K562 (cell line): ENCODE measurements at regions not wholly inside any gene's neighbourhood (a gene's known extent, or its start where the extent isn't known, plus 50 kb on each side); places are given as distances from the start of the nearest gene placed in this dataset.

ENCODE experiments used
- ATAC-seq: fragments of 200-7000 bp; cut with Tn5 transposase; 3 replicates; pipeline ENCODE4 v1.9.1; 2020; ENCODE audit warnings: moderate library complexity
- BruUV-seq: library from RNA; stranded (reverse); fragments of 400-500 nt; replicated peaks from 2 replicates; lab custom pipeline; 2021; lab: Mats Ljungman, UMichigan
- CTCF ChIA-PET: fragments of 300-600 bp; formaldehyde crosslinking; extraction: SDS; loops from one replicate; lab custom pipeline; 2021; ENCODE audit warnings: low intra/inter-chr PET ratio; lab: Yijun Ruan, JAX
- POLR2A ChIA-PET: fragments of 300-600, 350-650 bp; sonication (Branson Sonifier 250); formaldehyde crosslinking; extraction: SDS; loops from one replicate; lab custom pipeline; 2021; ENCODE audit warnings: antibody characterized with exemption, inconsistent platforms; lab: Yijun Ruan, JAX
- DNase-seq, 4 experiments: peaks; one replicate each; pipeline versions ENCODE4 v3.0.0 to v3.0.0-alpha.2; 2011 to 2018; ENCODE audit warnings: low spot score in 3 of 4, mixed read lengths in 3 of 4; ENCODE audit errors: extremely low read depth in 1 of 4
- FAIRE-seq: peaks from 2 replicates; lab custom pipeline; 2011; peaks lifted over from hg19 to GRCh38; lab: Jason Lieb, UNC
- H2AFZ ChIP-seq: 2 replicates; pipeline ENCODE4 v1.6.0; 2011; ENCODE audit warnings: low read depth, low read length, control low read depth, inconsistent platforms
- H3K27ac ChIP-seq: fragments of 200-600 bp; 3 replicates; pipeline ENCODE4 v1.8.0; 2011; ENCODE audit warnings: low read depth, mild to moderate bottlenecking, control low read depth, inconsistent platforms, low read length, moderate library complexity, mixed read lengths; ENCODE audit errors: extremely low read depth
- H3K27me3 ChIP-seq, 2 experiments: fragments of 300-600 bp in 1 of 2; 2 replicates in 1 of 2; 3 replicates in 1 of 2; pipeline versions ENCODE4 v1.6.0 to v1.8.0; 2011; ENCODE audit warnings: inconsistent platforms in 2 of 2, low read length in 2 of 2, mild to moderate bottlenecking in 1 of 2, mixed read lengths in 1 of 2, moderate library complexity in 1 of 2; ENCODE audit not compliant: control insufficient read depth in 2 of 2, insufficient read depth in 2 of 2
- H3K36me3 ChIP-seq: fragments of 300-600 bp; 3 replicates; pipeline ENCODE4 v1.8.0; 2011; ENCODE audit warnings: mild to moderate bottlenecking, low read length, inconsistent platforms; ENCODE audit not compliant: control insufficient read depth, insufficient read depth
- H3K4me1 ChIP-seq, 2 experiments: fragments of 200-600 bp in 1 of 2; replicated peaks in 1 of 2; 2 replicates in 1 of 2; 3 replicates in 1 of 2; pipeline versions ENCODE4 v1.5.1 to v1.8.0; 2011; ENCODE audit warnings: inconsistent platforms in 2 of 2, low read length in 2 of 2, mild to moderate bottlenecking in 1 of 2, mixed read lengths in 1 of 2, moderate library complexity in 1 of 2; ENCODE audit not compliant: control insufficient read depth in 2 of 2, insufficient read depth in 2 of 2
- H3K4me2 ChIP-seq: 2 replicates; pipeline ENCODE4 v1.6.1; 2011; ENCODE audit warnings: low read length, control low read depth, inconsistent platforms, mixed read lengths; ENCODE audit not compliant: insufficient read depth
- H3K4me3 ChIP-seq: fragments of 200-600 bp; sonication (generic), shearing (Covaris generic); 2 replicates; pipeline ENCODE4 v1.5.1; 2016; ENCODE audit warnings: control low read depth, inconsistent platforms
- H3K79me2 ChIP-seq: fragments of 200-600 bp; 3 replicates; pipeline ENCODE4 v1.8.0; 2011; ENCODE audit warnings: low read length, inconsistent platforms; ENCODE audit not compliant: control insufficient read depth, insufficient read depth
- H3K9ac ChIP-seq, 2 experiments: 2 replicates each; pipeline versions ENCODE4 v1.6.0 to v1.6.1; 2011; ENCODE audit warnings: low read depth in 2 of 2, low read length in 2 of 2, control low read depth in 1 of 2, inconsistent platforms in 1 of 2, mild to moderate bottlenecking in 1 of 2, mixed read lengths in 1 of 2; ENCODE audit not compliant: insufficient read depth in 1 of 2
- H3K9me1 ChIP-seq: one replicate; pipeline ENCODE4 v1.6.0; 2011; ENCODE audit warnings: inconsistent platforms, mild to moderate bottlenecking, low read length, moderate library complexity; ENCODE audit not compliant: control insufficient read depth, insufficient read depth
- H3K9me3 ChIP-seq: replicated peaks from 2 replicates; pipeline ENCODE4 v1.5.1; 2011; ENCODE audit warnings: low read depth, low read length, inconsistent platforms; ENCODE audit not compliant: control insufficient read depth, insufficient read depth
- H4K20me1 ChIP-seq: replicated peaks from 2 replicates; pipeline ENCODE4 v1.6.1; 2011; ENCODE audit warnings: low read length, inconsistent platforms, mixed read lengths; ENCODE audit not compliant: control insufficient read depth, insufficient read depth
- ARID3A ChIP-seq: IDR thresholded peaks from 2 replicates; pipeline ENCODE4 v1.6.1; 2012; ENCODE audit warnings: low read depth, low read length, improper control_type of control experiment, borderline replicate concordance
- ATF2 ChIP-seq: sonication (generic); formaldehyde crosslinking; IDR thresholded peaks from 2 replicates; pipeline ENCODE4 v1.8.1; 2022; ENCODE audit warnings: missing genetic modification reagents
- CXXC5 ChIP-seq: fragments of 250-450 bp; sonication (Bioruptor Pico); IDR thresholded peaks from 2 replicates; pipeline ENCODE4 v1.8.0; 2022; ENCODE audit warnings: inconsistent platforms, mild to moderate bottlenecking, moderate library complexity
- FOXK1 ChIP-seq: sonication (generic); formaldehyde crosslinking; IDR thresholded peaks from 2 replicates; pipeline ENCODE4 v1.8.0; 2022; ENCODE audit warnings: missing genetic modification reagents, mild to moderate bottlenecking, borderline replicate concordance
- HMG20A ChIP-seq: fragments of 450-650 bp; formaldehyde crosslinking; conservative IDR thresholded peaks from 2 replicates; pipeline ENCODE4 v1.4.0; 2020; ENCODE audit warnings: mild to moderate bottlenecking, mixed read lengths
- HNRNPLL ChIP-seq: fragments of 200-400 bp; formaldehyde crosslinking; IDR thresholded peaks from 2 replicates; pipeline ENCODE4 v1.6.1; 2017; ENCODE audit warnings: low read length, low read depth, mild to moderate bottlenecking; ENCODE audit not compliant: poor library complexity, severe bottlenecking
- MBD1 ChIP-seq: fragments of 250-450 bp; sonication (Bioruptor Pico); IDR thresholded peaks from 2 replicates; pipeline ENCODE4 v1.8.0; 2022; ENCODE audit warnings: inconsistent platforms
- NFATC3 ChIP-seq: fragments of 450-650 bp; IDR thresholded peaks from 2 replicates; pipeline ENCODE4 v1.6.1; 2017; ENCODE audit warnings: mild to moderate bottlenecking
- NFE2L1 ChIP-seq: fragments of 450-650 bp; IDR thresholded peaks from 2 replicates; pipeline ENCODE4 v1.6.1; 2016; ENCODE audit warnings: missing genetic modification characterization, low read depth, mild to moderate bottlenecking, missing compliant biosample characterization, moderate library complexity, borderline replicate concordance
- PCBP2 ChIP-seq: fragments of 200-400 bp; formaldehyde crosslinking; IDR thresholded peaks from 2 replicates; pipeline ENCODE4 v1.6.1; 2018; ENCODE audit warnings: low read length, low read depth, mild to moderate bottlenecking, moderate library complexity; ENCODE audit not compliant: poor library complexity, severe bottlenecking
- SPI1 ChIP-seq: IDR thresholded peaks from 2 replicates; pipeline ENCODE4 v1.6.1; 2011; ENCODE audit warnings: low read depth, low read length, control low read depth, borderline replicate concordance
- SRSF3 ChIP-seq: fragments of 200-400 bp; formaldehyde crosslinking; IDR thresholded peaks from 2 replicates; pipeline ENCODE4 v1.6.1; 2016; ENCODE audit warnings: mild to moderate bottlenecking, low read length, moderate library complexity; ENCODE audit not compliant: insufficient read depth
- TFAM ChIP-seq: fragments of 250-450 bp; sonication (Bioruptor Pico); conservative IDR thresholded peaks from 2 replicates; pipeline ENCODE4 v1.5.0; 2021; ENCODE audit warnings: mild to moderate bottlenecking, moderate library complexity
- XRCC3 ChIP-seq: fragments of 450-650 bp; IDR thresholded peaks from 2 replicates; pipeline ENCODE4 v1.6.1; 2017; ENCODE audit warnings: mild to moderate bottlenecking, moderate library complexity
- ZBTB7A ChIP-seq: IDR thresholded peaks from 2 replicates; pipeline ENCODE4 v1.6.1; 2011; ENCODE audit warnings: low read depth, mild to moderate bottlenecking, low read length, moderate library complexity, borderline replicate concordance; ENCODE audit not compliant: control insufficient read depth
- ZNF23 ChIP-seq: fragments of 250-450 bp; sonication (Bioruptor Pico); IDR thresholded peaks from 2 replicates; pipeline ENCODE4 v1.4.0; 2020; ENCODE audit warnings: mild to moderate bottlenecking
- ZNF280B ChIP-seq: fragments of 250-450 bp; sonication (Bioruptor Pico); IDR thresholded peaks from 2 replicates; pipeline ENCODE4 v1.5.1; 2021; ENCODE audit warnings: mild to moderate bottlenecking
- ZNF354B ChIP-seq: fragments of 250-450 bp; sonication (Bioruptor Pico); IDR thresholded peaks from 2 replicates; pipeline ENCODE4 v1.4.0; 2020
- WGBS: fragments of 100-300 bp; shearing (Covaris generic); methylation state at CpG from one replicate; pipeline ENCODE4 v1.1.6; 2016; ENCODE audit warnings: low coverage, mixed read lengths; ENCODE audit not compliant: insufficient coverage; ENCODE audit errors: missing lambda C conversion rate; 5-methylcytosine and 5-hydroxymethylcytosine counted together
- in situ Hi-C: fragments of 300-500 bp; cut with MboI; formaldehyde crosslinking; loops from 4 replicates; pipeline ENCODE4 v1.15.0; 2018; ENCODE audit warnings: inconsistent platforms, mixed read lengths
- intact Hi-C: fragments of 100-400 bp; cut with micrococcal nuclease; formaldehyde crosslinking; loops from 2 replicates; pipeline ENCODE4 v1.14.2; 2022

- TF ChIP-seq ZBTB7A: no peak
- no peak for TF ChIP-seq ZNF280B
- TF ChIP-seq ARID3A: no peak
- no peak for TF ChIP-seq NFE2L1 (tag)
- TF ChIP-seq HNRNPLL: no peak
- TF ChIP-seq ZNF23: no peak
- TF ChIP-seq ZNF354B (CRISPR knock-in tag): no peak
- no peak for TF ChIP-seq FOXK1 (CRISPR knock-in tag)
- no peak for TF ChIP-seq TFAM (CRISPR knock-in tag)
Observed at GRCh38 chr16:6309271-6309670, 1023.4 kb upstream of the RBFOX1 start (continued).

GRCh38 chr16:6308176-6308575, 1024.5 kb upstream of the RBFOX1 start:
- DNase-seq (no peak), ATAC-seq (no peak), FAIRE-seq (no peak)
- intact Hi-C loops: no loop called here
- Histone ChIP-seq H3K4me2 (no peak overlapping the region), H3K9me1 (no peaks in the 10 kb centered on the region), H3K36me3 (no peaks in the 10 kb centered on the region), H2AFZ (no peak overlapping the region), H3K4me3 (no peak overlapping the region), H3K4me1 (no peaks in the 10 kb centered on the region), H3K79me2 (no peaks in the 10 kb centered on the region), H4K20me1 (no peaks in the 10 kb centered on the region), H3K9me3 (no peaks in the 10 kb centered on the region), H3K27me3 (no peaks in the 10 kb centered on the region), H3K9ac (no peak overlapping the region), H3K27ac (no peak overlapping the region)
- POLR2A ChIA-PET: no interaction called here
- CTCF ChIA-PET: no interaction called here
- in situ Hi-C loops: no loop called here
- BruUV-seq: no TSS peak
- 0% methylated on average over 2 of the region's 2 CpGs for WGBS
- no peak for TF ChIP-seq SRSF3
- no peak for TF ChIP-seq HMG20A (CRISPR knock-in tag)
- TF ChIP-seq MBD1 (CRISPR knock-in tag): no peak
- TF ChIP-seq XRCC3: no peak
- TF ChIP-seq SPI1: no peak
- no peak for TF ChIP-seq ATF2
- no peak for TF ChIP-seq NFATC3
- TF ChIP-seq CXXC5 (CRISPR knock-in tag): no peak
- no peak for TF ChIP-seq PCBP2
